ENCODE measurements at regions not wholly inside any gene's neighbourhood (a gene's known extent, or its start where the extent isn't known, plus 50 kb on each side); places are given as distances from the start of the nearest gene placed in this dataset.
"Not testable (repeated sequence)": the region's sequence is repeated elsewhere in the genome, so short reads cannot be mapped to it uniquely, and the experiment has no call there.

GRCh38 chr12:107493666-107494065 lies 191.9 kb upstream of the PWP1 start:
- no peak for DNase-seq

GRCh38 chr12:107494331-107494730 lies 191.3 kb upstream of the PWP1 start:
- DNase-seq = no peak

- no peak for DNase-seq
Observed at GRCh38 chr12:107495604-107496003, 190.0 kb upstream of the PWP1 start.

DNA sequence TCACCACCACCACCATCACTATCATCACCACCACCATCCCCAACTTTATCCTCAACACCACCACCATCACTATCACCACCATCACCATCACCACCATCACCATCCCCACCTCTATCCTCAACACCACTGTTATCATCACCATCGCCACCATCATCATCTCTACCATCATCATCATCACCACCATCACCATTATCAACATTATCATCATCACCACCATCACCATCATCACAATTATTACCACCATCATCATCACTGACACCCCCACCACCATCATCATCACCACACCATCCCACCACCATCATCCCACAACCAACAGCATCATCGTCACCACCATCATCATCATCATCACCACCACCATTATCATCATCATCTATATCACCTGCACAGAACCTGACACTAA lies 188.4 kb upstream of the PWP1 start:
- no peak for DNase-seq

DNA sequence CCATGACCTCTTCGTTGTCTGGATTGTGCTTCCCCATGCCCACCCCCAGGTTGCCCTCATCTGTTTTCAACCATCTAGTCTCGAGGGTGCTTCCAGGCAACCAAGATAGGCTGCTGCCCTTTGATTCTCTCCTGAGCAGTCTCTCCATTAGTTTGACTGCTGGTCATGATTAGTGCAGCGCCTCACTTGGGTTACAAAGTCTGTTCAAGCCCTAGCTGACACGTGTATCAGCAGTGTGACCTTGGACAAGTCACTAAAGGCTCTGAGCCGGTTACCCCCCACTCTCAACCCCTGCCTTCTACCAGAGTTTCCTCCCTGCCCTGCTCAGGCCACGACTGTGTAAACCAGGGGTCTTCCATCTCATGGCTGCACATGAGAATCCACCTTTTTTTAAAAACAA lies 185.3 kb upstream of the PWP1 start:
- no peak for DNase-seq

GRCh38 chr12:107501681-107502080 lies 183.9 kb upstream of the PWP1 start:
- no peak for DNase-seq

DNA sequence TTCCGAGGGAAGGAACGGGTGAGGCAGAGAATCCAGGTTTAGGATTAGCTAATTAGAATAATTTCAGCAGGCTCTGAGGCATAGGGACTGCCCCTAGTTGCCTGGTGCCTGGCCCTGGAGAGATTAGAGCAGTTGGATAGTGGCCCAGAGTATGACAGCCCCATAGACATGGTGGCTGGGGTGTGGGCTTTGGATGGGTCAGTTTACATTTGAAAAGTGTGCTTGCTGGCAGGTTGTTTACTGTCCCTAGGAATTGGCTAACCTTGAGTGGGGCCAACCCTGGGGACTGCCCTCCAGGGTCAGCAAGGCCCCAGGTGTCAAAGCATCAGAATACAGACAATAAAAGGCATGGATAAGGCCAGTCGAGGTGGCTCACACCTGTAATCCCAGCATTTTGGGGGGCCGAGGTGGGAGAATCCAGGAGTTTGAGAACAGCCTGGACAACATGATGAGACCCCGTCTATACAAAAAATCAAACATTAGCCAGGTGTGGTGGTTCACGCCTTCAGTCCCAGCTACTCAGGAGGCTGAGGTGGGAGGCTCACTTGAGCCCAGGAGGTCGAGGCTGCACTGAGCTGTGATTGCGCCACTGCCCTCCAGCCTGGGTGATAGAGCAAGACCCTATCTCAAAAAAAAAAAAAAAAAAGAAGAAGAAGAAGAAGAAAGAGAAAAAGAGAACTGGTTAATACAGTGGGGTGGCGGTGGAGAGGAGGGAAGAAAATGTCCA lies 182.3 kb upstream of the PWP1 start:
- no peak for DNase-seq

DNA sequence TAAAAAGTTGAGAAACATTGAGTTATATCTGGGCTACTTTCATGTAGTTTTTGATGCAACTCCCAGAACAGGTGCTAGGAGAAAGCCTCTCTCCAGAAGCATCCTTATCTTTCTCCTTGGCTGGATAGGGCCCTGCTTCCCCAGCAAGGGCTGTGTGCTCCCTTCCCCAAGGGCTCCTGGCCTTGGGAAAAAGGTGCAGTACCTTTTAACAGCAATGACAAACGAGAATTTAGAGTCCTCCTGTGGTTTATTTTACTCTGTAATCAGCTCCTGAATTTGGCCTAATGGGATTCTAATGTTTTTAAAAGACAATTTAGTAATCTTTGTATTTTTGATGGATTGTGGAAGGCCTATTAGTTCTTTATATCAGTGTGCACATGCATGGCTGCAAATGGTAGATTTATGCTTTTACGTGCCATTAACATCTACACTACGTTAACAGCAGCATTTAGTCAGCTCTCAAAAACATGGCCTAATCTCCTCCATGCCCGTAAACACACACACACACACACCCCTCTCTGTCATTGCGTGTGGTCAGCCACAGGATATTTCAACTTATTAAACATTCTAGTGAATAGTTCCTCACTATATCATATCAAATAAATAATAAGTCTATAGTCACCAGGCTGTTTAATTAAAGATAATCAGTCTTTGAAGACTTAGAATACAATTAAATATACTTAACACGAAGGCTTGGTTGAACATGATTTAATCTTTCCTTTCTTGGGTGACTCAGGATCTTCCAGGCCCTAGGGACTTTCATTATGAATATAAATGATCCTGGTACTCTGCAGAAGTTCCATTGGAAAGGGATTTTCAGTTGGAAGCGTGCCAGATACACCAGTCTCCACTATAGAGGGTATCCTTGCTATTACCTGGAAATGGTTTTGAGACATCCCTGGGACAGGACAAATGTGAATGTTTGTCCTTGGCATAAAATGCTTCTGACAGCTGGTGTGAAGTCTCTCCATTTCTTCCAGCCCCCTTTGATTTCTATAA lies 181.4 kb upstream of the PWP1 start:
- no peak for DNase-seq

GRCh38 chr12:107509421-107509820 lies 176.2 kb upstream of the PWP1 start:
- DNase-seq = no peak

- DNase-seq = no peak
Observed at GRCh38 chr12:107510211-107510610, 175.4 kb upstream of the PWP1 start.

- peak in 1 of 3 donors; percentile 23 for DNase-seq
Observed at GRCh38 chr12:107511292-107511691, 174.3 kb upstream of the PWP1 start.

GRCh38 chr12:107512391-107512790 lies 173.2 kb upstream of the PWP1 start:
- no peak for DNase-seq

DNA sequence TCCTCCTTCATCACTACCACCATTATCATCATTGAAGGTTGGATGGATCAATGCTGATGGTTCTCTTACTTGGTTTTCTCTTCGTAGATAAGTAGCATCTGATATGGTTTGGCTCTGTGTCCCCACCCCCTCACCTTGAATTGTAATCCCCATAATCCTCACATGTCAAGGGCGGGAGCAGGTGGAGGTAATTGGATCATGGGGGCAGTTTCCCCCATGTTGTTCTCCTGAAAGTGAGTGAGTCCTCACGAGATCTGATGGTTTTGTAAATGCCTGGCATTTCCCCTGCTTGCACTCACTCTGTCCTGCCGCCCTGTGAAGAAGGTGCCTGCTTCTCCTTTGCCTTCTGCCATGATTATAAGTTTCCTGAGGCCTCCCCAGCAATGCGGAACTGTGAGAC lies 172.4 kb upstream of the PWP1 start:
- no peak for DNase-seq

DNA sequence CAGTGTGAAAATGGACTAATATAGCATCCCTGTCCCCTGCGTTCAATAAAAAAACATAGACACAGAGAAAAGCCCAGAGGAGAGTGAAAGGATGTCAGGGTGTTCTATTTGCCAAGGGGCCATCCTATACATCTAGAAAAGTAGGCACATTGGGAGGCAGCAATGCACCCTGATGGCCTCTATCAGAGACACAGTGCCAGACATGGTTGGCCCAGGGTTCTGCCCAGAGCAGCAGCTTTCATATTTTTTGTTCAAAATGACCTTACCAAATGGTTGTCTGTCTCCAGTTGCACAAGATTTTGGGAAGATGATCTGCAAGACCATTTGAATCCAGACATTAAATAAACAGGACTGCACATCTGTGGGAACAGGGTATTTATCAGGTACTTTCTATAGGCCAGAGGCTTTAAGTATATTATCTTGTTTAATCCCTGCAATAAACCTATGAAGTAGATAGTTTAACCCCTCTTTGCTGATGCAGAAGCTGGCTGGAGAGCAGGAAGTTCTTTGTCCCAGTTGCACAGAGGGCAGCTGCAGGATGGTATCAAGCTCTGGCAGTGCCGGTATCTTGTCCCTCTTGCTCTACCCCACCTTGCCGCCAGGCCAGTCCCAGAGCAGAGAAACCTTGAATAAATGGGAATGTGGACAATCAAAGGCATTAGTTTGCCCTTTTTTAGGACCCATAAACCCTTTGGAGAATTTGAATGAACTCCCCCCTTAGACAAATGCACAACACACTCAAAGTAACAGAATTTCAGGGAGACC lies 171.8 kb upstream of the PWP1 start:
- no peak for DNase-seq

- no peak for DNase-seq
Observed at GRCh38 chr12:107514887-107515445, 170.6 kb upstream of the PWP1 start.

- DNase-seq = peak; percentile 47 to 88 (median 65)
Observed at GRCh38 chr12:107515446-107515958, 170.1 kb upstream of the PWP1 start.

DNA sequence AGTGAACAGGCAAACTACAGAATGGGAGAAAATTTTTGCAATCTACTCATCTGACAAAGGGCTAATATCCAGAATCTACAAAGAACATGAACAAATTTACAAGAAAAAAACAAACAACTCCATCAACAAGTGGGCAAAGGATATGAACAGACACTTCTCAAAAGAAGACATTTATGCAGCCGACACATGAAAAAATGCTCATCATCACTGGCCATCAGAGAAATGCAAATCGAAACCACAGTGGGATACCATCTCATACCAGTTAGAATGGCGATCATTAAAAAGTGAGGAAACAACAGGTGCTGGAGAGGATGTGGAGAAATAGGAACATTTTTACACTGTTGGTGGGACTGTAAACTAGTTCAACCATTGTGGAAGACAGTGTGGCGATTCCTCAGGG lies 167.8 kb upstream of the PWP1 start:
- DNase-seq = not testable (repeated sequence)

DNA sequence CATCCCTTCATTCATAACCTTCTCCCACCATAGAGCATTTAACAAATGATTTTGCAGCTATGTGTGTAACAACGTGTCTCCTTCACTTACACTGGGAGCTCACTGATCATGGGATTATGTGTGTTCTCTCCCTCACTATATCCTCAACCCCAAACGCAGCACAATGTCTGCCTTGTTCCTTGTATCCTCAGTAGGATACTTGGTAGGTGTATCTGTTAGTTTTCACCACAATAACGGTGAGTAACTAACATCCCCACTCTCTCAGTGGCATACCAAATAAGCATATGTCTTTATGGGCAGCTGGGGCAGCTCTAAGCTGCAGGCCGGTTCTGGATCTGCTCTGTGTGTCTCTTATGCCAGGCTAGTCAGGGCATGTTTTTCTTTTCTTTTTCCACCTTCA lies 166.7 kb upstream of the PWP1 start:
- no peak for DNase-seq

DNA sequence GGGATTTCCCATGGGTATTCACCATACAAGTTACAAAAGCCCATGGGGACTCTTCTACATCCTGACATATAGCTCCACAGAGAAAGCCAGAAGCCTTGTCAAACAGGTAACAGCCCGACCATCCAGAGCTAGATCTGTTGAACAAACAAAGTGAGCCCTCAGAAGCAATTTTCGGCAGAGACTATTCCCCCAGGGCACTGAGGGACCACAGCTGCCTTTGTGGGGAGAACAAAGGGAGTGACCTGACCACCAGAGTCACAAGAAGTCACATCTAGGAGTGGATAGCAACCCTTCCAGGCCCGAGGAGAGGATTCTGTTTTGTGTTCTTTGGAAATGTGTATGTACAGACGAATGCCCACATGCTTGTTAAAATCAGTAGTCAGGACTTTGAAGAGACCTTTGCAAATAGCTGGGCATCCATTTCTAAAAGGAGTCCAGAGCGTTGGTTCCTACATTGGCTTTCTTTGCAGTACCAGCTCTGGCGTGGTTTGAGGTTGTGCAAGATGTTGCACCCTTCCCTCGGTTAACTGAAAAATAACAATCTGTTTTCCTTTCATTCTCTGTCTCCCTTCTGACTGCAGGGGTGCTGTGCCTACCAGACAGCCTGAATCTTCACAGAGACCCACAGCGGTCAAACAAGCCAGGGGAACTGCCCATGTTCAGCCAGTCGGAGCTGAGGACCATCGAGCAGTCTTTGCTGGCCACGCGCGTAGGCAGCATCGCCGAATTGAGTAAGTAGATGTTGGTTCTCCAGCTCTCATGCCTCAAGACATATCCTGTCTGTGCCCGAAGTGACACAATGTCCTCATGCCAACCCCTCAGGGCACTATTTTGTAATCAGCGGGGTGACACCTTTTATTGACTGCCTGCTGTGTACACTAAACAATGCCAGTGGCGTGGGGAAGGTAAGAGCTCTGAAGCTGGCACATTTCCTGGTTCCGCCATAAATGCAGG lies 165.4 kb upstream of the PWP1 start:
- DNase-seq = no peak

GRCh38 chr12:107521826-107522355 lies 163.7 kb upstream of the PWP1 start:
- DNase-seq = no peak

All from muscle of back (tissue), 3 donors.